Chondrocyte (in vitro differentiated cells): ENCODE measurements at regions not wholly inside any gene's neighbourhood (a gene's known extent, or its start where the extent isn't known, plus 50 kb on each side); places are given as distances from the start of the nearest gene placed in this dataset.

Experiments used
- DNase-seq: peaks from one replicate; pipeline ENCODE4 v3.0.0; 2021; ENCODE audit warnings: mixed read lengths, low spot score
- H3K27ac Mint-ChIP-seq: one replicate; pipeline ENCODE4 v1.8.0; 2021; ENCODE audit warnings: mild to moderate bottlenecking, moderate library complexity, mixed read lengths; ENCODE audit not compliant: unreplicated experiment
- H3K27me3 Mint-ChIP-seq: 2 replicates; pipeline ENCODE4 v1.8.0; 2021; ENCODE audit warnings: low read depth, mixed read lengths
- H3K36me3 Mint-ChIP-seq: 2 replicates; pipeline ENCODE4 v1.8.0; 2021; ENCODE audit warnings: low read depth, mixed read lengths
- H3K4me1 Mint-ChIP-seq: 2 replicates; pipeline ENCODE4 v1.8.0; 2021; ENCODE audit warnings: low read depth, mild to moderate bottlenecking, mixed read lengths
- H3K4me3 Mint-ChIP-seq: one replicate; pipeline ENCODE4 v1.8.0; 2021; ENCODE audit warnings: mild to moderate bottlenecking, moderate library complexity, mixed read lengths; ENCODE audit not compliant: unreplicated experiment
- H3K9me3 Mint-ChIP-seq: 2 replicates; pipeline ENCODE4 v1.8.0; 2021; ENCODE audit warnings: low read depth, mixed read lengths
- CTCF ChIP-seq: fragments of 200-600 bp; sonication (generic); IDR thresholded peaks from 2 replicates; pipeline ENCODE4 v1.5.0; 2021; ENCODE audit warnings: antibody characterized with exemption, mild to moderate bottlenecking, moderate library complexity

DNA sequence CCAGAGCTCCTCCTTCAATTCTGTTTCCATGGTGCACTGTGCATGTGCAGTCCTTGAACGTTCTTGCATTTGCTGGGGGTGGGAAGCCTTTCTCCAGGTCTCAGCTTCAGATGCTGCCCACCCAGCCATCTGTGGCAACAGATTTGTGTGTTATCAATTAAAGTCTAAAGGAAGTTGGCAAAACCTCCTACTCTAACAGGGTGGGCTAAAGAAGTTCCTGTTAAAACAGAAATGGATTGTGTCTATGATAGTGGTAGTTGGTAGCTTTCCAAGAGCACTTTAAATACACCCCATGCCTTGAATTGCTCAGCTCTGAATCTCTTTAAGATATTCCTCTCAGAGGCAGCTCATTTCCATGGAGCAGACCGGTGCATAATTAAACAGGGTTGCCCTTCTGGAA, 488.0 kb upstream of the SUCLG2 start:
- no peaks in the 10 kb centered on the region for H3K9me3 Mint-ChIP-seq
- H3K36me3 Mint-ChIP-seq, result no peaks in the 10 kb centered on the region

DNA sequence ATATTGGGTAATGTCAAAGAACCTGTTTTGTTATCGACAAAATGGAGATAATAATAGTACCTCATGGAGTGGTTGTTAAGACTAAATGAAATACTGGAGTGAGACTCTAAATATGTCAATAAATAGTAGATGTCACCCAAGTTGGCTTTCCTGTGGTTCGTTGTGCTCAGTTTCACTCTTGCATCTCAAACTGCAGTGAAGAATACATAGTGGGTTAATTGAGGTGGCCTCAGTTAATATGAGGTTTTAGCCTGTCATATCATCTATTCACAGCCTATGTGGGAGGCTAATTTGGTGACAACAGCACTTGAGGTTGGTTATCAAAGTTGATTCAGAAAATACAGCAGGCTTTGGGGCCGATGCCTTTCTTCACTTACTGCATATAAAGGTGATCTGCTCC, 485.5 kb upstream of the SUCLG2 start:
- no peaks in the 10 kb centered on the region for H3K9me3 Mint-ChIP-seq
- no peaks in the 10 kb centered on the region for H3K36me3 Mint-ChIP-seq
- H3K4me1 Mint-ChIP-seq, result no peaks in the 10 kb centered on the region
- no peak for DNase-seq
- H3K27me3 Mint-ChIP-seq, result no peaks in the 10 kb centered on the region
- H3K4me3 Mint-ChIP-seq, result no peak overlapping the region
- no peak overlapping the region for H3K27ac Mint-ChIP-seq
- TF ChIP-seq CTCF, result no peak

More for the DNA sequence above, 488.0 kb upstream of the SUCLG2 start:
- Mint-ChIP-seq H3K4me3 (no peak overlapping the region), H3K4me1 (no peaks in the 10 kb centered on the region), H3K27me3 (peaks cover 2% of the 10 kb centered on the region), H3K27ac (no peak overlapping the region)
- TF ChIP-seq CTCF, result no peak
- DNase-seq, result no peak

- Mint-ChIP-seq H3K4me1 (no peaks in the 10 kb centered on the region), H3K27me3 (peaks cover 2% of the 10 kb centered on the region), H3K9me3 (peaks cover 10% of the 10 kb centered on the region), H3K36me3 (no peaks in the 10 kb centered on the region), H3K4me3 (no peak overlapping the region), H3K27ac (no peak overlapping the region)
- DNase-seq, result no peak
- TF ChIP-seq CTCF, result no peak
These were observed 482.0 kb upstream of the SUCLG2 start for GRCh38 chr3:68136411-68136810.

DNA sequence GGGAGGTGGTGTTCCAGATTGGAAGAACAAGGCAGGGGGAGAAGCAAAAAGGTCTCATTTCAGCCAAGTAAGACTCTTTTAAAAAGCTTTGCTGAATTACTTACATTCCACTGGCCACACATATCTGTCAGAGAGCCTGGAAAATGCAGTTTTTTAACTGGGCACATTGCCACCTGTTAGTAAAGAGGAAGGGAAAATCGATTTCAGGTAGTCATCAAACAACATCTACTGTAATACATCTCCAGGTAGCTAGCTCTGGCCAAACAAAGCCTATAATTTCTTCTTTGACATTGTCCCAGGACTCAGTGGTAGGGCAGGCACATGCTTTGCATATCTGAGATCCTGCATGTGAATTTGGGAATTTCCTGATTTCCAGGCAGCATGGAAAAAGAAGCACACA, 480.7 kb upstream of the SUCLG2 start:
- H3K27me3 Mint-ChIP-seq, result peaks cover 2% of the 10 kb centered on the region
- H3K4me1 Mint-ChIP-seq, result no peaks in the 10 kb centered on the region
- H3K4me3 Mint-ChIP-seq, result no peak overlapping the region
- peaks cover 10% of the 10 kb centered on the region for H3K9me3 Mint-ChIP-seq
- no peak for TF ChIP-seq CTCF
- H3K36me3 Mint-ChIP-seq, result no peaks in the 10 kb centered on the region
- no peak overlapping the region for H3K27ac Mint-ChIP-seq
- DNase-seq, result no peak

- peaks cover 12% of the 10 kb centered on the region for H3K9me3 Mint-ChIP-seq
- no peaks in the 10 kb centered on the region for H3K4me1 Mint-ChIP-seq
- no peak for TF ChIP-seq CTCF
- no peak overlapping the region for H3K27ac Mint-ChIP-seq
- no peak for DNase-seq
- no peaks in the 10 kb centered on the region for H3K36me3 Mint-ChIP-seq
- no peak overlapping the region for H3K4me3 Mint-ChIP-seq
- peaks cover 1% of the 10 kb centered on the region for H3K27me3 Mint-ChIP-seq
These were observed 474.7 kb upstream of the SUCLG2 start for GRCh38 chr3:68129065-68129464.
